Activated T-cell treated with anti-CD3 and anti-CD28 coated beads, Interleukin-2, amount 50 U/mL, for 24 hours (primary cell): ENCODE measurements at regions not wholly inside any gene's neighbourhood (a gene's known extent, or its start where the extent isn't known, plus 50 kb on each side); places are given as distances from the start of the nearest gene placed in this dataset.

Experiments used
- DNase-seq: peaks from one replicate; pipeline ENCODE4 v3.0.0-alpha.2; 2020
- H3K27ac Mint-ChIP-seq: 2 replicates; pipeline ENCODE4 v1.8.0; 2020; ENCODE audit warnings: mild to moderate bottlenecking, mixed read lengths
- H3K27me3 Mint-ChIP-seq: 2 replicates; pipeline ENCODE4 v1.8.0; 2020; ENCODE audit warnings: mixed read lengths
- H3K36me3 Mint-ChIP-seq: 2 replicates; pipeline ENCODE4 v1.8.0; 2020; ENCODE audit warnings: low read depth, mixed read lengths
- H3K4me1 Mint-ChIP-seq: 2 replicates; pipeline ENCODE4 v1.8.0; 2020; ENCODE audit warnings: low read depth, mixed read lengths
- H3K4me3 Mint-ChIP-seq: 2 replicates; pipeline ENCODE4 v1.8.0; 2020; ENCODE audit warnings: mild to moderate bottlenecking, moderate library complexity, mixed read lengths
- H3K9me3 Mint-ChIP-seq: 2 replicates; pipeline ENCODE4 v1.8.0; 2020; ENCODE audit warnings: mixed read lengths

DNA sequence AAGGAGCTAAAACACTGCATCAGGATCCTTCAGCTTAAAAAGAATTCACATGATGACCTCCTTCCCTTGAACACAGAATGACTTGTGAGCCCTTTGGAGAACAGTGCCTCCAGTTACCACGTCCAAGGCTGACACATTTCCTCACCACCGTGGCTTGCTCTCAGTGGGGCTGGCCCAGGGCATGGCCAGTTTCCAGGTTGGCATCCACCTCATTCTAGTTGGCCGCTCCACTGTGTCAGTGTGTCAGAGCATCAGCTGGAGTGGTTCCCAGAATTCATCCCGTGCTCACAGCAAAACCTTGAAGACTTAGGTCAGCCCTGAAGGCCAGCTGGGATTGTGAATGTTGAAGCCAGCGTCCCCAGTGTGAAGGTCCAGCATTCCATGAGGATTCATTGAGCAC lies 158.5 kb downstream of the INSIG2 start:
- no peaks in the 10 kb centered on the region for H3K9me3 Mint-ChIP-seq
- H3K36me3 Mint-ChIP-seq = no peaks in the 10 kb centered on the region
- H3K27me3 Mint-ChIP-seq = peaks cover 46% of the 10 kb centered on the region
- H3K4me1 Mint-ChIP-seq = no peaks in the 10 kb centered on the region
- H3K27ac Mint-ChIP-seq = no peak overlapping the region
- no peak for DNase-seq
- H3K4me3 Mint-ChIP-seq = no peak overlapping the region

DNA sequence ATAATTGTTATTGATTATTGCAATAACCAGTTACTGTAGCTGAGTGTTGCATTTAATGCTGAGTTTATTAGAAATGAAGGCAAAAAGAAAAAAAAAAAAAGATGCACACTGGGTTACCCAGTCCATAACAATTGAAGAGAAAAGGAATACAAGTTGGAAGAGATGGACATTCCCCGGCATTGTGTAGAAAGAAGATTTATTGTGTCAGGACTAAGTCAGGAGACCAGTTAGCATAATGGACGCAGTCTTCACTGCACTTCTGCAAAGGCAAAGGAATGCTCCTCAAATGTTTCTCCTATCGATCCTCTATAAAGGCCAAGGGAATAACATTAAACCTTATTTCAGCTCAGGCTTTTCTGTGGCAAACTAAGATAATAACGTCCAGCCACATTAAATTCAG lies 157.8 kb downstream of the INSIG2 start:
- peaks cover 51% of the 10 kb centered on the region for H3K27me3 Mint-ChIP-seq
- no peaks in the 10 kb centered on the region for H3K4me1 Mint-ChIP-seq
- no peaks in the 10 kb centered on the region for H3K9me3 Mint-ChIP-seq
- H3K36me3 Mint-ChIP-seq = no peaks in the 10 kb centered on the region
- H3K27ac Mint-ChIP-seq = no peak overlapping the region
- no peak for DNase-seq
- no peak overlapping the region for H3K4me3 Mint-ChIP-seq

DNA sequence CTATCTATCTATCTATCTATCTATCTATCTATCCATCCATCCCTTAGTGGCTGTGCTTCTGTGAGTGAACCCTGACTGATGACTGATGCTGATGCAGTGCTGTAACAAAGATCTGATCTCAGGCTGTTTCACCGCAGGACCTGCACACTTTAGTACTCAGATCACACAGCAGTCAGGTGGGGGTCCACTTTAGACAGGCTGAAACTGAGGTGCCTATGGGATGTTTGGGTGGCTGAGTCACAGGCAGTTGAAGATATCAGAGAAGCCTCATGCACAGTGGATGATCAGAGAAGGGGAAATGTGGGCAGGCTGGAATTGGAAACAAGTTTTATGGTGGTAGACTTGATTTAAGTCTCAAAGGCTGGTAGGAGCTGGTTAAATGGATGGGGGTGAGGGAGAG lies 156.4 kb downstream of the INSIG2 start:
- Mint-ChIP-seq H3K27me3 (peaks cover 53% of the 10 kb centered on the region), H3K27ac (no peak overlapping the region), H3K36me3 (no peaks in the 10 kb centered on the region), H3K4me3 (no peak overlapping the region), H3K9me3 (peaks cover under 1% of the 10 kb centered on the region), H3K4me1 (no peaks in the 10 kb centered on the region)
- DNase-seq = no peak

- Mint-ChIP-seq H3K27ac (no peak overlapping the region), H3K4me3 (no peak overlapping the region), H3K36me3 (no peaks in the 10 kb centered on the region), H3K4me1 (no peaks in the 10 kb centered on the region), H3K9me3 (peaks cover 9% of the 10 kb centered on the region), H3K27me3 (peaks cover 60% of the 10 kb centered on the region)
- DNase-seq = no peak
These were observed 154.8 kb downstream of the INSIG2 start for GRCh38 chr2:118243031-118243430.

DNA sequence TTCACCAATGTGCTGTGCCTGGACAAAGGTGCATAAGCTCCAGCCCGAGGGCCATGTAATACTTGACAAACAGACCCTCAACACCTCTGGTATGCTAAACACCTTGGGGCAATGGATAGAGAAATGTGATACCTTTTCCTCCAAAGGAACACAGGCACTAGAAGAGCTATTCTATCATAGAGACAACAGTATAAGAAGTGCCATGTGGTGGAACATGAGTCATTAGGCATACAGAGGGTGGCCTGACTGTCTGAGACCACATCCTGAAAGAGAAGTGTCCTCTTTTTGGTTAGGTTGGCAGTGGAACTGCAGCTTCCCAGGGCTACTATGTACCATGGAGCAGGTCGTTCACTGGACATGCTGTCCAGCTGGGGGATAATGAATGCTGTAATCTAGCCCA lies 153.9 kb downstream of the INSIG2 start:
- Mint-ChIP-seq H3K27me3 (peaks cover 64% of the 10 kb centered on the region), H3K4me3 (no peak overlapping the region), H3K27ac (no peak overlapping the region), H3K36me3 (no peaks in the 10 kb centered on the region), H3K9me3 (peaks cover 9% of the 10 kb centered on the region), H3K4me1 (no peaks in the 10 kb centered on the region)
- no peak for DNase-seq

- DNase-seq = no peak
- peaks cover 69% of the 10 kb centered on the region for H3K27me3 Mint-ChIP-seq
- H3K4me3 Mint-ChIP-seq = no peak overlapping the region
- H3K9me3 Mint-ChIP-seq = peaks cover 9% of the 10 kb centered on the region
- H3K27ac Mint-ChIP-seq = no peak overlapping the region
- H3K4me1 Mint-ChIP-seq = no peaks in the 10 kb centered on the region
- H3K36me3 Mint-ChIP-seq = no peaks in the 10 kb centered on the region
These were observed 152.9 kb downstream of the INSIG2 start for GRCh38 chr2:118241128-118241527.

GRCh38 chr2:118240276-118240675 lies 152.0 kb downstream of the INSIG2 start:
- H3K36me3 Mint-ChIP-seq = no peaks in the 10 kb centered on the region
- H3K4me1 Mint-ChIP-seq = no peaks in the 10 kb centered on the region
- DNase-seq = no peak
- H3K27ac Mint-ChIP-seq = no peak overlapping the region
- no peak overlapping the region for H3K4me3 Mint-ChIP-seq
- peaks cover 69% of the 10 kb centered on the region for H3K27me3 Mint-ChIP-seq
- peaks cover 9% of the 10 kb centered on the region for H3K9me3 Mint-ChIP-seq

GRCh38 chr2:118239284-118239683 lies 151.0 kb downstream of the INSIG2 start:
- Mint-ChIP-seq H3K27me3 (peaks cover 64% of the 10 kb centered on the region), H3K36me3 (no peaks in the 10 kb centered on the region), H3K4me3 (no peak overlapping the region), H3K4me1 (no peaks in the 10 kb centered on the region), H3K9me3 (peaks cover 9% of the 10 kb centered on the region), H3K27ac (no peak overlapping the region)
- no peak for DNase-seq

- Mint-ChIP-seq H3K27me3 (peaks cover 50% of the 10 kb centered on the region), H3K36me3 (no peaks in the 10 kb centered on the region), H3K27ac (no peak overlapping the region), H3K4me1 (no peaks in the 10 kb centered on the region), H3K9me3 (peaks cover 9% of the 10 kb centered on the region), H3K4me3 (no peak overlapping the region)
- no peak for DNase-seq
These were observed 149.2 kb downstream of the INSIG2 start for GRCh38 chr2:118237451-118237850.

GRCh38 chr2:118232796-118233195 lies 144.5 kb downstream of the INSIG2 start:
- H3K9me3 Mint-ChIP-seq = no peaks in the 10 kb centered on the region
- H3K4me1 Mint-ChIP-seq = no peaks in the 10 kb centered on the region
- no peak overlapping the region for H3K4me3 Mint-ChIP-seq
- peaks cover 42% of the 10 kb centered on the region for H3K27me3 Mint-ChIP-seq
- H3K36me3 Mint-ChIP-seq = no peaks in the 10 kb centered on the region
- no peak for DNase-seq
- no peak overlapping the region for H3K27ac Mint-ChIP-seq

GRCh38 chr2:118232391-118232790 lies 144.1 kb downstream of the INSIG2 start:
- Mint-ChIP-seq H3K4me3 (no peak overlapping the region), H3K36me3 (no peaks in the 10 kb centered on the region), H3K27me3 (peaks cover 43% of the 10 kb centered on the region), H3K27ac (no peak overlapping the region), H3K4me1 (no peaks in the 10 kb centered on the region), H3K9me3 (no peaks in the 10 kb centered on the region)
- no peak for DNase-seq

- Mint-ChIP-seq H3K4me1 (no peaks in the 10 kb centered on the region), H3K27me3 (peaks cover 40% of the 10 kb centered on the region), H3K9me3 (no peaks in the 10 kb centered on the region), H3K36me3 (no peaks in the 10 kb centered on the region), H3K4me3 (no peak overlapping the region), H3K27ac (no peak overlapping the region)
- no peak for DNase-seq
These were observed 143.5 kb downstream of the INSIG2 start for GRCh38 chr2:118231759-118232158.

GRCh38 chr2:118227698-118228508 lies 139.6 kb downstream of the INSIG2 start:
- Mint-ChIP-seq H3K4me3 (no peak overlapping the region), H3K27me3 (peaks cover 67% of the 10 kb centered on the region)

GRCh38 chr2:118225666-118226065 lies 137.4 kb downstream of the INSIG2 start:
- Mint-ChIP-seq H3K27ac (no peak overlapping the region), H3K27me3 (peaks cover 78% of the 10 kb centered on the region), H3K4me3 (no peak overlapping the region), H3K9me3 (no peaks in the 10 kb centered on the region), H3K36me3 (no peaks in the 10 kb centered on the region), H3K4me1 (peaks cover 18% of the 10 kb centered on the region)
- DNase-seq = no peak

More at GRCh38 chr2:118227698-118228508, 139.6 kb downstream of the INSIG2 start:
- Mint-ChIP-seq H3K4me1 (peaks cover 17% of the 10 kb centered on the region), H3K27ac (no peak overlapping the region), H3K9me3 (no peaks in the 10 kb centered on the region), H3K36me3 (no peaks in the 10 kb centered on the region)
- DNase-seq = no peak

- no peaks in the 10 kb centered on the region for H3K36me3 Mint-ChIP-seq
- H3K4me1 Mint-ChIP-seq = peaks cover 18% of the 10 kb centered on the region
- no peak for DNase-seq
- no peak overlapping the region for H3K27ac Mint-ChIP-seq
- H3K9me3 Mint-ChIP-seq = no peaks in the 10 kb centered on the region
- peak overlapping the region; percentile 67 for H3K4me3 Mint-ChIP-seq
- H3K27me3 Mint-ChIP-seq = peaks cover 79% of the 10 kb centered on the region
These were observed 136.6 kb downstream of the INSIG2 start for GRCh38 chr2:118224895-118225311.
